ENCODE measurements at regions not wholly inside any gene's neighbourhood (a gene's known extent, or its start where the extent isn't known, plus 50 kb on each side); places are given as distances from the start of the nearest gene placed in this dataset.

GRCh38 chr3:118713502-118714207 is 321.0 kb downstream of the IGSF11 start:
- TF ChIP-seq CTCF (IDR thresholded peaks at IDR 0.05) (no peak), POLR2A (IDR thresholded peaks at IDR 0.05) (no peak)

Measured in lower leg skin (tissue), 3 donors.